ENCODE measurements at regions not wholly inside any gene's neighbourhood (a gene's known extent, or its start where the extent isn't known, plus 50 kb on each side); places are given as distances from the start of the nearest gene placed in this dataset.

- TF ChIP-seq ZBTB7A (CRISPR knock-in tag; IDR thresholded peaks at IDR 0.05), result peak; percentile 31; the same call in 1 of the 2 replicates
- 0 out of 2 replicates have a peak, but pooled peaks have one; percentile 28 for TF ChIP-seq RFXAP (CRISPR knock-in tag; IDR thresholded peaks at IDR 0.05; ENCODE audit: borderline replicate concordance)
- TF ChIP-seq, protein P1, sequence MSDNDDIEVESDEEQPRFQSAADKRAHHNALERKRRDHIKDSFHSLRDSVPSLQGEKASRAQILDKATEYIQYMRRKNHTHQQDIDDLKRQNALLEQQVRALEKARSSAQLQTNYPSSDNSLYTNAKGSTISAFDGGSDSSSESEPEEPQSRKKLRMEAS (IDR thresholded peaks at IDR 0.05), result peak; percentile 22; the same call in 1 of the 2 replicates
- 0 out of 2 replicates have a peak, but pooled peaks have one; percentile 15 for TF ChIP-seq ZSCAN31 (CRISPR knock-in tag; IDR thresholded peaks at IDR 0.05; ENCODE audit: low read depth)
- peak; percentile 6; the same call in 1 of the 2 replicates for TF ChIP-seq FOSL2 (CRISPR knock-in tag; IDR thresholded peaks at IDR 0.05)
- TF ChIP-seq ZNF292 (CRISPR knock-in tag; IDR thresholded peaks at IDR 0.05; ENCODE audit: borderline replicate concordance, low read depth), result no peak
- no peak for TF ChIP-seq ZNF614 (CRISPR knock-in tag; IDR thresholded peaks at IDR 0.05; ENCODE audit: borderline replicate concordance)
- TF ChIP-seq BCL6 (CRISPR knock-in tag; IDR thresholded peaks at IDR 0.05), result 0 out of 2 replicates have a peak, but pooled peaks have one; percentile 13
- no peak for TF ChIP-seq CREM (IDR thresholded peaks at IDR 0.05)
- no peak for TF ChIP-seq CREM (CRISPR knock-in tag; IDR thresholded peaks at IDR 0.05)
- TF ChIP-seq ZKSCAN1 (IDR thresholded peaks at IDR 0.05; ENCODE audit: low read length), result no peak
- TF ChIP-seq RBFOX2 (IDR thresholded peaks at IDR 0.05; ENCODE audit: low read depth, low read length), result no peak
- 0 out of 2 replicates have a peak, but pooled peaks have one; percentile 5 for TF ChIP-seq ZNF235 (CRISPR knock-in tag; IDR thresholded peaks at IDR 0.05; ENCODE audit: borderline replicate concordance)
- TF ChIP-seq SP2 (CRISPR knock-in tag; IDR thresholded peaks at IDR 0.05), result no peak
- 0 out of 4 replicates have a peak, but pooled peaks of 1 of the 2 experiments have one; percentile 3 for TF ChIP-seq EP300 (IDR thresholded peaks at IDR 0.05; ENCODE audit: low read depth in 2 of 2, low read length in 2 of 2)
- 0 out of 2 replicates have a peak, but pooled peaks have one; percentile 4 for TF ChIP-seq EP300 (CRISPR knock-in tag; IDR thresholded peaks at IDR 0.05; ENCODE audit: borderline replicate concordance)
- TF ChIP-seq, protein P2, sequence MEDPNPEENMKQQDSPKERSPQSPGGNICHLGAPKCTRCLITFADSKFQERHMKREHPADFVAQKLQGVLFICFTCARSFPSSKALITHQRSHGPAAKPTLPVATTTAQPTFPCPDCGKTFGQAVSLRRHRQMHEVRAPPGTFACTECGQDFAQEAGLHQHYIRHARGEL (CRISPR knock-in tag; IDR thresholded peaks at IDR 0.05), result peak; percentile 33; the same call in 1 of the 2 replicates
- TF ChIP-seq, protein P3, sequence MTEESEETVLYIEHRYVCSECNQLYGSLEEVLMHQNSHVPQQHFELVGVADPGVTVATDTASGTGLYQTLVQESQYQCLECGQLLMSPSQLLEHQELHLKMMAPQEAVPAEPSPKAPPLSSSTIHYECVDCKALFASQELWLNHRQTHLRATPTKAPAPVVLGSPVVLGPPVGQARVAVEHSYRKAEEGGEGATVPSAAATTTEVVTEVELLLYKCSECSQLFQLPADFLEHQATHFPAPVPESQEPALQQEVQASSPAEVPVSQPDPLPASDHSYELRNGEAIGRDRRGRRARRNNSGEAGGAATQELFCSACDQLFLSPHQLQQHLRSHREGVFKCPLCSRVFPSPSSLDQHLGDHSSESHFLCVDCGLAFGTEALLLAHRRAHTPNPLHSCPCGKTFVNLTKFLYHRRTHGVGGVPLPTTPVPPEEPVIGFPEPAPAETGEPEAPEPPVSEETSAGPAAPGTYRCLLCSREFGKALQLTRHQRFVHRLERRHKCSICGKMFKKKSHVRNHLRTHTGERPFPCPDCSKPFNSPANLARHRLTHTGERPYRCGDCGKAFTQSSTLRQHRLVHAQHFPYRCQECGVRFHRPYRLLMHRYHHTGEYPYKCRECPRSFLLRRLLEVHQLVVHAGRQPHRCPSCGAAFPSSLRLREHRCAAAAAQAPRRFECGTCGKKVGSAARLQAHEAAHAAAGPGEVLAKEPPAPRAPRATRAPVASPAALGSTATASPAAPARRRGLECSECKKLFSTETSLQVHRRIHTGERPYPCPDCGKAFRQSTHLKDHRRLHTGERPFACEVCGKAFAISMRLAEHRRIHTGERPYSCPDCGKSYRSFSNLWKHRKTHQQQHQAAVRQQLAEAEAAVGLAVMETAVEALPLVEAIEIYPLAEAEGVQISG (CRISPR knock-in tag; IDR thresholded peaks at IDR 0.05), result 0 out of 2 replicates have a peak, but pooled peaks have one; percentile 11
- peak; percentile 43; the same call in 1 of the 2 replicates for TF ChIP-seq KDM5B (CRISPR knock-in tag; IDR thresholded peaks at IDR 0.05; ENCODE audit: borderline replicate concordance)
- TF ChIP-seq SAP130 (CRISPR knock-in tag; IDR thresholded peaks at IDR 0.05; ENCODE audit: low read depth), result peak; percentile 35; the same call in 1 of the 2 replicates
- TF ChIP-seq, protein P4, sequence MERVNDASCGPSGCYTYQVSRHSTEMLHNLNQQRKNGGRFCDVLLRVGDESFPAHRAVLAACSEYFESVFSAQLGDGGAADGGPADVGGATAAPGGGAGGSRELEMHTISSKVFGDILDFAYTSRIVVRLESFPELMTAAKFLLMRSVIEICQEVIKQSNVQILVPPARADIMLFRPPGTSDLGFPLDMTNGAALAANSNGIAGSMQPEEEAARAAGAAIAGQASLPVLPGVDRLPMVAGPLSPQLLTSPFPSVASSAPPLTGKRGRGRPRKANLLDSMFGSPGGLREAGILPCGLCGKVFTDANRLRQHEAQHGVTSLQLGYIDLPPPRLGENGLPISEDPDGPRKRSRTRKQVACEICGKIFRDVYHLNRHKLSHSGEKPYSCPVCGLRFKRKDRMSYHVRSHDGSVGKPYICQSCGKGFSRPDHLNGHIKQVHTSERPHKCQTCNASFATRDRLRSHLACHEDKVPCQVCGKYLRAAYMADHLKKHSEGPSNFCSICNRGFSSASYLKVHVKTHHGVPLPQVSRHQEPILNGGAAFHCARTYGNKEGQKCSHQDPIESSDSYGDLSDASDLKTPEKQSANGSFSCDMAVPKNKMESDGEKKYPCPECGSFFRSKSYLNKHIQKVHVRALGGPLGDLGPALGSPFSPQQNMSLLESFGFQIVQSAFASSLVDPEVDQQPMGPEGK (CRISPR knock-in tag; IDR thresholded peaks at IDR 0.05), result peak; percentile 90
- TF ChIP-seq SPEN (CRISPR knock-in tag; IDR thresholded peaks at IDR 0.05; ENCODE audit: low read depth), result 0 out of 2 replicates have a peak, but pooled peaks have one; percentile 28
- no peak for TF ChIP-seq MTF1 (CRISPR knock-in tag; IDR thresholded peaks at IDR 0.05)
- TF ChIP-seq MAZ (IDR thresholded peaks at IDR 0.05; ENCODE audit: borderline replicate concordance, low read depth, low read length), result 0 out of 2 replicates have a peak, but pooled peaks have one; percentile 40
- no peak for TF ChIP-seq MAZ (CRISPR knock-in tag; IDR thresholded peaks at IDR 0.05; ENCODE audit: low read depth)
- no peak for TF ChIP-seq ZNF83 (CRISPR knock-in tag; IDR thresholded peaks at IDR 0.05; ENCODE audit: borderline replicate concordance)
Measured at GRCh38 chr6:43851204-43851865, 81.3 kb downstream of the VEGFA start (continued).
